GM12878 (cell line): ENCODE measurements at regions not wholly inside any gene's neighbourhood (a gene's known extent, or its start where the extent isn't known, plus 50 kb on each side); places are given as distances from the start of the nearest gene placed in this dataset.

Experiments used
- ATAC-seq: fragments of 200-7000 bp; cut with Tn5 transposase; 3 replicates; pipeline ENCODE4 v1.9.1; 2020; ENCODE audit warnings: mild to moderate bottlenecking, moderate library complexity
- BruUV-seq: library from RNA; stranded (reverse); fragments of 400-500 nt; replicated peaks from 2 replicates; lab custom pipeline; 2021; lab: Mats Ljungman, UMichigan
- CTCF ChIA-PET: fragments of 300-600 bp; sonication (Branson Sonifier 250); formaldehyde crosslinking; extraction: SDS; loops from one replicate; lab custom pipeline; 2021; ENCODE audit warnings: inconsistent platforms; lab: Yijun Ruan, JAX
- POLR2A ChIA-PET: fragments of 350-600 bp; formaldehyde crosslinking; extraction: SDS; loops from one replicate; lab custom pipeline; 2021; ENCODE audit warnings: inconsistent platforms; lab: Charles Lee
- RAD21 ChIA-PET: fragments of 300-600 bp; sonication (Branson Sonifier 250); formaldehyde crosslinking; loops from one replicate; lab custom pipeline; 2023; ENCODE audit warnings: antibody characterized with exemption; ENCODE audit not compliant: unreplicated experiment; lab: Charles Lee
- SMC1A ChIA-PET: fragments of 300-600 bp; sonication (Branson Sonifier 250); formaldehyde crosslinking; loops from one replicate; lab custom pipeline; 2023; ENCODE audit not compliant: unreplicated experiment, uncharacterized antibody; lab: Charles Lee
- DNase-seq: peaks from one replicate; pipeline ENCODE4 v3.0.0-alpha.2; 2011; ENCODE audit warnings: low read depth, low spot score
- FAIRE-seq: peaks from 3 replicates; lab custom pipeline; 2011; peaks lifted over from hg19 to GRCh38; lab: Jason Lieb, UNC
- H2AFZ ChIP-seq: 2 replicates; pipeline ENCODE4 v1.6.0; 2011; ENCODE audit warnings: low read depth, low read length, control low read depth; ENCODE audit not compliant: control insufficient read depth
- H3K27ac ChIP-seq: 2 replicates; pipeline ENCODE4 v1.5.1; 2011; ENCODE audit warnings: control low read depth; ENCODE audit not compliant: control insufficient read depth, insufficient read depth
- H3K27me3 ChIP-seq, 2 experiments: replicated peaks in 1 of 2; 2 replicates each; pipeline versions ENCODE4 v1.6.0 to v1.6.1; 2011; ENCODE audit warnings: low read length in 1 of 2; ENCODE audit not compliant: control insufficient read depth in 2 of 2, insufficient read depth in 2 of 2
- H3K36me3 ChIP-seq, 2 experiments: 2 replicates each; pipeline ENCODE4 v1.5.1; 2011; ENCODE audit warnings: low read length in 1 of 2; ENCODE audit not compliant: control insufficient read depth in 2 of 2, insufficient read depth in 2 of 2
- H3K4me1 ChIP-seq: 2 replicates; pipeline ENCODE4 v1.6.1; 2011; ENCODE audit warnings: mild to moderate bottlenecking, low read length, moderate library complexity, mixed read lengths; ENCODE audit not compliant: control insufficient read depth, insufficient read depth
- H3K4me2 ChIP-seq: 2 replicates; pipeline ENCODE4 v1.6.0; 2011; ENCODE audit warnings: control low read depth; ENCODE audit not compliant: control insufficient read depth, insufficient read depth
- H3K4me3 ChIP-seq: fragments of 200-600 bp; sonication (generic); 2 replicates; pipeline ENCODE4 v1.5.1; 2016
- H3K79me2 ChIP-seq: 2 replicates; pipeline ENCODE4 v1.6.0; 2011; ENCODE audit warnings: low read length; ENCODE audit not compliant: control insufficient read depth, insufficient read depth
- H3K9ac ChIP-seq: 2 replicates; pipeline ENCODE4 v1.8.0; 2011; ENCODE audit warnings: low read length, control low read depth, mixed read lengths; ENCODE audit not compliant: control insufficient read depth, insufficient read depth
- H3K9me3 ChIP-seq: replicated peaks from 3 replicates; pipeline ENCODE4 v1.5.1; 2011; ENCODE audit warnings: mild to moderate bottlenecking, low read length; ENCODE audit not compliant: control insufficient read depth, insufficient read depth
- H4K20me1 ChIP-seq: 2 replicates; pipeline ENCODE4 v1.6.0; 2011; ENCODE audit not compliant: control insufficient read depth, insufficient read depth
- CTCF ChIP-seq, 3 experiments: IDR thresholded peaks in 2 of 3; conservative IDR thresholded peaks in 1 of 3; 2 replicates each; pipeline ENCODE4 v1.5.1; 2011; ENCODE audit warnings: low read depth in 3 of 3, low read length in 3 of 3, mild to moderate bottlenecking in 3 of 3, control low read depth in 2 of 3, moderate library complexity in 2 of 3, inconsistent platforms in 1 of 3, mixed read lengths in 1 of 3; ENCODE audit not compliant: control insufficient read depth in 2 of 3, insufficient read depth in 1 of 3; ENCODE audit errors: extremely low read depth in 1 of 3
- E2F8 ChIP-seq: fragments of 450-650 bp; IDR thresholded peaks from 2 replicates; pipeline ENCODE4 v1.6.1; 2018; ENCODE audit warnings: mild to moderate bottlenecking, low read depth, moderate library complexity; ENCODE audit not compliant: partially characterized antibody
- RELB ChIP-seq: fragments of 450-650 bp; IDR thresholded peaks from 2 replicates; pipeline ENCODE4 v1.6.1; 2017; ENCODE audit warnings: low read depth, mild to moderate bottlenecking, moderate library complexity
- SIX5 ChIP-seq: IDR thresholded peaks from 2 replicates; pipeline ENCODE4 v1.6.1; 2011; ENCODE audit warnings: mild to moderate bottlenecking, low read depth, low read length, moderate library complexity; ENCODE audit not compliant: severe bottlenecking
- SMARCA5 ChIP-seq: fragments of 450-650 bp; IDR thresholded peaks from 2 replicates; pipeline ENCODE4 v1.6.1; 2017; ENCODE audit warnings: mild to moderate bottlenecking
- SMC3 ChIP-seq: IDR thresholded peaks from 2 replicates; pipeline ENCODE4 v1.6.1; 2011; ENCODE audit warnings: low read length, improper control_type of control experiment, borderline replicate concordance
- WGBS: methylation state at CpG from one replicate; pipeline ENCODE4 v1.1.6; 2016; ENCODE audit warnings: low lambda C conversion rate; ENCODE audit not compliant: insufficient replicate concordance, insufficient coverage; ENCODE audit errors: missing lambda C conversion rate; 5-methylcytosine and 5-hydroxymethylcytosine counted together
- in situ Hi-C: fragments of 300-500 bp; cut with MboI; formaldehyde crosslinking; loops from 9 replicates; pipeline ENCODE4 v1.14.3; 2018; ENCODE audit warnings: mixed read lengths
- intact Hi-C: fragments of 100-400 bp; cut with micrococcal nuclease; formaldehyde crosslinking; loops from one replicate; pipeline ENCODE4 v1.14.2; 2022; ENCODE audit not compliant: unreplicated experiment
- TF ChIP-seq, protein P1 (sequence below): fragments of 450-650 bp; IDR thresholded peaks from 2 replicates; pipeline ENCODE4 v1.6.1; 2016; ENCODE audit warnings: mild to moderate bottlenecking
- TF ChIP-seq, protein P2 (sequence below): fragments of 450-650 bp; IDR thresholded peaks from 2 replicates; pipeline ENCODE4 v1.6.1; 2017; ENCODE audit warnings: mild to moderate bottlenecking, moderate library complexity

DNA sequence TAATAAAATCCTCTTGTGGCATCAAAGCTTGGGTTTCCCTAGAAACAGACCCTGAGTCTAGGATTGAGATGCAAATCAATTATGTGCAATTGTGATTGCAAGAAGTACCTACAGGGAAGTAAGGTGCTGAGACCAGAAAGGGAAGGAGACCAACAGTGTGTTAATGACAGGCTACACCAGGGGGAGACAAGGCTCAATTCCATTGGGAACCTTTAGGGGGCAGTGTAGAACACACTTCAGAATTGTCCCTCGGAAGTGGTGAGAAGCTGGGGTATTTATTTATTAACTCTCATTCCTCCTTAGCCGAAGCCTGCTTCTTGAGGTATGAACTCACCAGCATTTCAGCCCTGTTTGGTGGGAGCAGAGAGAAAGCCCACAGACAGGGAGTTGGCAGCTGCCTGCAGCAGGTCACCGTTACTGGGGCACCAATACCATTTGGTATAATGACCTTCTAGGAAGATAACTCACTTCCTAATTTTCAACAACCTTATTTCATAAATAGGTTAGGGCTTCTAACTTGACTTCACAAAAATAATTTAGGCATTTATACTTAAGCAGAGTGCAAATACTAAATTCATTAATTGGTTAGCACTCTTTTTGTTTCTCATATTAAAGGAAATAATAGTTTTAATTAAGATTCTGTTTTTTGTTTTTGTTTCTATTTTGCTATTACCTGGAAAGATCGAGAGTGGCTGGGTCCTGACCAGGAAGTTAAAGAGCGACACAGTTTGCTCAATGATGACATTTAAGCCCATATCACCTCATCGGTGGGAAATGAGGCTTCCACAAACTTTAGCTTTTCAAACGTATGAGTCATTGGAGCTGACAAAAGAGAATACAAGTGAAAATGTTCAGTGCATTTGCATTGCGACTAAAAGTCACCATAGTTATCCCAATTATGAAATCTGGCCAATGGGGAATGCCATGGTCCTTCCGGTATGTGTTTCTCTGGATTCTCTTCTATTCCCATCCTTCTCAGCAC is 94.8 kb downstream of the BTBD3 start:
- 0 out of 2 replicates have a peak, but pooled peaks have one; percentile 46 for TF ChIP-seq SMARCA5
- peak; percentile 79 to 91 (median 89) for TF ChIP-seq CTCF (IDR thresholded peaks at IDR 0.05 in 2 of 3, conservative IDR thresholded peaks at IDR 0.05 in 1 of 3; ENCODE audit: control insufficient read depth in 2 of 3, extremely low read depth in 1 of 3, insufficient read depth in 1 of 3, low read depth in 3 of 3, low read length in 3 of 3)
- no peak for TF ChIP-seq RELB
- no peak for TF ChIP-seq E2F8
- TF ChIP-seq, protein P1, sequence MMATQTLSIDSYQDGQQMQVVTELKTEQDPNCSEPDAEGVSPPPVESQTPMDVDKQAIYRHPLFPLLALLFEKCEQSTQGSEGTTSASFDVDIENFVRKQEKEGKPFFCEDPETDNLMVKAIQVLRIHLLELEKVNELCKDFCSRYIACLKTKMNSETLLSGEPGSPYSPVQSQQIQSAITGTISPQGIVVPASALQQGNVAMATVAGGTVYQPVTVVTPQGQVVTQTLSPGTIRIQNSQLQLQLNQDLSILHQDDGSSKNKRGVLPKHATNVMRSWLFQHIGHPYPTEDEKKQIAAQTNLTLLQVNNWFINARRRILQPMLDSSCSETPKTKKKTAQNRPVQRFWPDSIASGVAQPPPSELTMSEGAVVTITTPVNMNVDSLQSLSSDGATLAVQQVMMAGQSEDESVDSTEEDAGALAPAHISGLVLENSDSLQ = peak; percentile 18; the same call in 1 of the 2 replicates
- TF ChIP-seq, protein P2, sequence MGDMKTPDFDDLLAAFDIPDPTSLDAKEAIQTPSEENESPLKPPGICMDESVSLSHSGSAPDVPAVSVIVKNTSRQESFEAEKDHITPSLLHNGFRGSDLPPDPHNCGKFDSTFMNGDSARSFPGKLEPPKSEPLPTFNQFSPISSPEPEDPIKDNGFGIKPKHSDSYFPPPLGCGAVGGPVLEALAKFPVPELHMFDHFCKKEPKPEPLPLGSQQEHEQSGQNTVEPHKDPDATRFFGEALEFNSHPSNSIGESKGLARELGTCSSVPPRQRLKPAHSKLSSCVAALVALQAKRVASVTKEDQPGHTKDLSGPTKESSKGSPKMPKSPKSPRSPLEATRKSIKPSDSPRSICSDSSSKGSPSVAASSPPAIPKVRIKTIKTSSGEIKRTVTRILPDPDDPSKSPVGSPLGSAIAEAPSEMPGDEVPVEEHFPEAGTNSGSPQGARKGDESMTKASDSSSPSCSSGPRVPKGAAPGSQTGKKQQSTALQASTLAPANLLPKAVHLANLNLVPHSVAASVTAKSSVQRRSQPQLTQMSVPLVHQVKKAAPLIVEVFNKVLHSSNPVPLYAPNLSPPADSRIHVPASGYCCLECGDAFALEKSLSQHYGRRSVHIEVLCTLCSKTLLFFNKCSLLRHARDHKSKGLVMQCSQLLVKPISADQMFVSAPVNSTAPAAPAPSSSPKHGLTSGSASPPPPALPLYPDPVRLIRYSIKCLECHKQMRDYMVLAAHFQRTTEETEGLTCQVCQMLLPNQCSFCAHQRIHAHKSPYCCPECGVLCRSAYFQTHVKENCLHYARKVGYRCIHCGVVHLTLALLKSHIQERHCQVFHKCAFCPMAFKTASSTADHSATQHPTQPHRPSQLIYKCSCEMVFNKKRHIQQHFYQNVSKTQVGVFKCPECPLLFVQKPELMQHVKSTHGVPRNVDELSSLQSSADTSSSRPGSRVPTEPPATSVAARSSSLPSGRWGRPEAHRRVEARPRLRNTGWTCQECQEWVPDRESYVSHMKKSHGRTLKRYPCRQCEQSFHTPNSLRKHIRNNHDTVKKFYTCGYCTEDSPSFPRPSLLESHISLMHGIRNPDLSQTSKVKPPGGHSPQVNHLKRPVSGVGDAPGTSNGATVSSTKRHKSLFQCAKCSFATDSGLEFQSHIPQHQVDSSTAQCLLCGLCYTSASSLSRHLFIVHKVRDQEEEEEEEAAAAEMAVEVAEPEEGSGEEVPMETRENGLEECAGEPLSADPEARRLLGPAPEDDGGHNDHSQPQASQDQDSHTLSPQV = 0 out of 2 replicates have a peak, but pooled peaks have one; percentile 64
- TF ChIP-seq SMC3 = peak; percentile 25; the same call in 1 of the 2 replicates
- no peak for TF ChIP-seq SIX5
- H3K4me1 ChIP-seq = no peaks in the 10 kb centered on the region
- H3K4me2 ChIP-seq = no peak overlapping the region
- no peaks in the 10 kb centered on the region for H3K9me3 ChIP-seq
- CTCF ChIA-PET = interaction anchor here (0.5 to 3.8 kb wide), 36 partner anchors 10 to 1597 kb away, joined by 3 to 35 read pairs (median 3); partner anchors contain the start of gene BTBD3
- H3K27ac ChIP-seq = no peak overlapping the region
- in situ Hi-C loops (no loop called here), intact Hi-C loops (loop anchor here (5.0 kb wide), 1 partner anchor 195 kb away; no protein-coding TSS in a partner anchor)
- no peaks in the 10 kb centered on the region for H3K79me2 ChIP-seq
- DNase-seq (peak; percentile 12), ATAC-seq (peak; percentile 96), FAIRE-seq (no peak)
- SMC1A ChIA-PET = interaction anchor here (0.6 to 2.1 kb wide), 10 partner anchors 8 to 244 kb away, joined by 3 to 9 read pairs (median 4); no protein-coding TSS in a partner anchor
- H2AFZ ChIP-seq = no peak overlapping the region; the same call in 1 of the 2 replicates
- 31% methylated on average over 9 of the region's 9 CpGs for WGBS
- no peaks in the 10 kb centered on the region for H3K36me3 ChIP-seq
- no TSS peak for BruUV-seq
- POLR2A ChIA-PET = no interaction called here
- RAD21 ChIA-PET = interaction anchor here (0.9 to 2.3 kb wide), 8 partner anchors 16 to 346 kb away, joined by 3 to 14 read pairs (median 4); no protein-coding TSS in a partner anchor
- no peak overlapping the region for H3K4me3 ChIP-seq
- no peak overlapping the region for H3K9ac ChIP-seq
- H4K20me1 ChIP-seq = no peaks in the 10 kb centered on the region
- no peaks in the 10 kb centered on the region for H3K27me3 ChIP-seq
